IMR-90 (cell line): ENCODE measurements at regions not wholly inside any gene's neighbourhood (a gene's known extent, or its start where the extent isn't known, plus 50 kb on each side); places are given as distances from the start of the nearest gene placed in this dataset.

Source experiments
- CTCF ChIP-seq: conservative IDR thresholded peaks from 2 replicates; pipeline ENCODE4 v1.5.1; 2012; ENCODE audit warnings: mild to moderate bottlenecking, low read depth, low read length, improper control_type of control experiment
- POLR2A ChIP-seq: IDR thresholded peaks from 2 replicates; pipeline ENCODE4 v1.6.1; 2012; ENCODE audit warnings: mild to moderate bottlenecking, low read depth, low read length
- RCOR1 ChIP-seq: IDR thresholded peaks from 2 replicates; pipeline ENCODE4 v1.6.1; 2012; ENCODE audit warnings: mild to moderate bottlenecking, low read length, improper control_type of control experiment; ENCODE audit not compliant: insufficient replicate concordance

GRCh38 chr9:81825846-81826516 lies 102.2 kb upstream of the SPATA31D4 start:
- TF ChIP-seq CTCF: no peak
- TF ChIP-seq POLR2A: no peak
- TF ChIP-seq RCOR1: no peak
